Small intestine (tissue), 7 donors: ENCODE measurements at regions not wholly inside any gene's neighbourhood (a gene's known extent, or its start where the extent isn't known, plus 50 kb on each side); places are given as distances from the start of the nearest gene placed in this dataset.

Source experiments
- DNase-seq, 2 donors: peaks; one replicate each; pipeline versions ENCODE4 v3.0.0 to v3.0.0-alpha.2; 2013
- FAIRE-seq: peaks from 2 replicates; lab custom pipeline; 2012; peaks lifted over from hg19 to GRCh38; lab: Jason Lieb, UNC
- H3K27ac ChIP-seq, 3 donors: one replicate each; pipeline ENCODE4 v1.5.1; 2013; ENCODE audit warnings: low read length in 2 of 3, mild to moderate bottlenecking in 2 of 3, control low read depth in 1 of 3, inconsistent platforms in 1 of 3, low read depth in 1 of 3, moderate library complexity in 1 of 3
- H3K27me3 ChIP-seq, 3 donors: one replicate each; pipeline ENCODE4 v1.6.1; 2013; ENCODE audit warnings: low read length in 3 of 3, inconsistent platforms in 1 of 3; ENCODE audit not compliant: control insufficient read depth in 3 of 3, insufficient read depth in 3 of 3
- H3K36me3 ChIP-seq, 3 donors: one replicate each; pipeline ENCODE4 v1.6.1; 2013; ENCODE audit warnings: low read length in 3 of 3, inconsistent platforms in 1 of 3, low read depth in 1 of 3, mild to moderate bottlenecking in 1 of 3, moderate library complexity in 1 of 3; ENCODE audit not compliant: control insufficient read depth in 3 of 3, insufficient read depth in 2 of 3
- H3K4me1 ChIP-seq, 3 donors: one replicate each; pipeline ENCODE4 v1.6.1; 2013; ENCODE audit warnings: low read length in 2 of 3, inconsistent platforms in 1 of 3, low read depth in 1 of 3, mild to moderate bottlenecking in 1 of 3, moderate library complexity in 1 of 3; ENCODE audit not compliant: control insufficient read depth in 3 of 3, insufficient read depth in 2 of 3
- H3K4me3 ChIP-seq, 3 donors: one replicate each; pipeline ENCODE4 v1.5.1; 2013; ENCODE audit warnings: low read length in 3 of 3, control low read depth in 1 of 3, inconsistent platforms in 1 of 3, low read depth in 1 of 3, mild to moderate bottlenecking in 1 of 3, moderate library complexity in 1 of 3
- H3K9me3 ChIP-seq, 2 donors: one replicate each; pipeline ENCODE4 v1.6.1; 2013; ENCODE audit warnings: low read depth in 1 of 2, low read length in 1 of 2; ENCODE audit not compliant: control insufficient read depth in 2 of 2, insufficient read depth in 1 of 2
- WGBS, 3 donors: extraction: QIAGEN DNeasy Blood & Tissue Kit; methylation state at CpG; one replicate each; pipeline ENCODE4 v1.1.7; 2013; 5-methylcytosine and 5-hydroxymethylcytosine counted together
- donor health status: healthy with polysubstance abuse.
- donor health status: control.
- donor health status: control.
- donor health status: Bipolar disorder and iron deficiency.
- donor health status: healthy.

DNA sequence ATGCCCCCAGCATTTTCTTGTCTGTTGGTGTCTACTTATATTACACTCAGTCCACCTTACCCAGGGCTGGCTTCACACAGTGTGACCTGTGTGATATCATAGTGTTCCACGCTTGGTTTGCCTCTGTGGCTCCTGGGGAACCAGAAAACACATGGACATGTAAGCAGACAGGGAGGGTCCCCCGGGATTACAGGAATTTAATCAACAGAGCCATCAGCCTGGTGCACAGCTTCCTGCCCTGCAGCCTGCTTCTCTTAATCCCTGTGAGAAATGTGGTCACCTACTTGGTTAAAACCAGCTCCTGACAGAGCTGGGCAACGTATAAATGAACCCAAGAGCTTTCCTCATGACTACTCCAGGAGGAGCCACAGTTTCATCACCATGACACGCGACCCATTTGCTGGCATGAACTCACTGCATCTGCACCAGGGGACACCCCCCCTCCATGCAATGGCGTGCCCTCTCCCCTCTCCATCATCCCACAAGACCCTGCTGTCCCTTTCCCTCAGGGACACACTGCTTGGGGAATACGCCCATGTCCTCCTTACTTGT, 152.1 kb downstream of the UQCRFS1 start:
- H3K27ac ChIP-seq = no peak overlapping the region
- no peaks in the 10 kb centered on the region for H3K36me3 ChIP-seq
- H3K9me3 ChIP-seq = no peaks in the 10 kb centered on the region
- DNase-seq = no peak
- no peak for FAIRE-seq
- 60 to 67% (median 65%) methylated on average over 7 of the region's 7 CpGs for WGBS, 3 donors
- H3K27me3 ChIP-seq = no peaks in the 10 kb centered on the region
- H3K4me3 ChIP-seq = no peak overlapping the region
- no peaks in the 10 kb centered on the region for H3K4me1 ChIP-seq

DNA sequence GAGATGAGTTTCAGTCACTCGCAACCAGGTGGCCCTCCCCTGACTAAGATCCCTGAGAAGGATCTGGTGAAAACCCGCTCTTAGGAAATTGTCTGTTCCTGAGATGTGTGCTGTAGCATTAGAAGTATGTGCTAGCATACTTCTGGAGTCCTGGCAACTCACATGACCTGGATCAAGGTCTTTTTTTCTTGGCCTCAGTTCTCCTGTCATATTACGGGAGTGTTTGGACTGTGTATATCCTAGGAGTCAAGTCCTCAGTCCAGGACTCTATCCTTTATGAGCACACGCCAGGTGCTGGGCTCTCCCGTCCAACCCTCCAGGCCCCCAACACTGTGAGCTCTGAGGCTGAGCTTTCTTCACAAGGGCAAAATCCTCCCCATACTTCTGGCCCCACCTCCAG, 156.4 kb downstream of the UQCRFS1 start:
- Histone ChIP-seq H3K36me3 (no peaks in the 10 kb centered on the region), H3K4me1 (no peaks in the 10 kb centered on the region), H3K4me3 (no peak overlapping the region), H3K27me3 (no peaks in the 10 kb centered on the region), H3K9me3 (no peaks in the 10 kb centered on the region), H3K27ac (no peak overlapping the region)
- FAIRE-seq = no peak
- no peak for DNase-seq
- 77 to 88% (median 85%) methylated on average over 5 of the region's 5 CpGs for WGBS, 3 donors

DNA sequence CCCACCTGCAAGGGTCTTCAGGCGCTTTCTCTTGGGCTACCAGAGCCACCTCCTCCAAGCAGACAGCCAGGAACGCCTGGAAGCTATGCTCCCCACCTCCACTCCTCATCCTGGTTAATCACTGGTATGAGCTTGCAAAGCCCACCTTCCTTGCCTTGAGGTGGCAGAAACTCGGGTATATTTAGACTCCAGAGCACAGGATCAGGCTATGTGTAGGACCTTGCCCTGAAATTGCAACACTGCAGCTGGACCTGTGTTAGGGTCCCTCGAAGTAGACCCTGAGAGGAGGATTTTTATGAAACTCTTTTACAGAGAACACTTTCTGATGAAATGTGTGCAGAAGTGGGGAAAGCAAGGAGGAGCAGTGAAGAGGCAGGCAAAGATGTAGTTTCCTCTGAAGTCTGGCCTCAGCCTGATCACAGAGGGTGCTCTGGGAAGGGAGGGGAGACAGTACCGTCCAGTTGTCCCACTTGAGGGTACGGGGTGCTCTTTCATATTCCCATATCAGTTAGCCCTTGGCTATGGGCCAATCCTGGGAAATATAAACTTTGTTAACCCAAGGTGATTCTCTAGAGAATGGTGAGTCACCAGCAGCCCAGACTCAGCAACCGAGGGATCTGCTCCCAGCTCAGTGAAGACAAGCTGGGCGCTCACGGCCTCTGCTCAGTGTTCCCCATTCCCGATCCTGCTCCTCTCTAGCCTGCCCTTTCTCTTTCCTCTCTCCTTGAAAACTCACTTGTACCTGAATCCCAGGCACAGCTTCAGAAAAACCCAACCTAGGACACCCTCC, 157.9 kb downstream of the UQCRFS1 start:
- FAIRE-seq (no peak), DNase-seq (no peak)
- Histone ChIP-seq H3K9me3 (no peaks in the 10 kb centered on the region), H3K4me1 (no peaks in the 10 kb centered on the region), H3K27ac (no peak overlapping the region), H3K4me3 (no peak overlapping the region), H3K36me3 (no peaks in the 10 kb centered on the region), H3K27me3 (no peaks in the 10 kb centered on the region)
- WGBS, 3 donors = 41 to 66% (median 51%) methylated on average over 10 of the region's 10 CpGs

DNA sequence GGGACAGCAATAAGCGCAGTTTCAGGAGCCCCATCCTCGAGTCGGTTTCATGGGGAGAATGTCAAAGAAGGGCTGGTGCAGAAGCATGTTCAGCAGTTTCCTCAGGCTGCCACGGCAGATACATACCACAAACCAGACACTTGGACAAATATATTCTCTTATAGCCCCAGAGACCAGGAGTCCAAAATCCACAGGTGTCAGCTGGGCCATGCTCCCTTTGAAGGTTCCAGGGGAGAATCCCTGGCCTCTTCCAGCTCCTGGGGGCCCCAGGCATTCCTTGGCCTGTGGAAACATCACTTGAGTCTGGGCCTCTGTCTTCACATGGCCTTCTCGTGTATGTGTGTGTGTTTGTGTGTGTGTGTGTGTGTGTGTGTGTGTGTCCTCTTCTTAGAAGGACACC, 164.1 kb downstream of the UQCRFS1 start:
- no peaks in the 10 kb centered on the region for H3K9me3 ChIP-seq
- no peak for FAIRE-seq

DNA sequence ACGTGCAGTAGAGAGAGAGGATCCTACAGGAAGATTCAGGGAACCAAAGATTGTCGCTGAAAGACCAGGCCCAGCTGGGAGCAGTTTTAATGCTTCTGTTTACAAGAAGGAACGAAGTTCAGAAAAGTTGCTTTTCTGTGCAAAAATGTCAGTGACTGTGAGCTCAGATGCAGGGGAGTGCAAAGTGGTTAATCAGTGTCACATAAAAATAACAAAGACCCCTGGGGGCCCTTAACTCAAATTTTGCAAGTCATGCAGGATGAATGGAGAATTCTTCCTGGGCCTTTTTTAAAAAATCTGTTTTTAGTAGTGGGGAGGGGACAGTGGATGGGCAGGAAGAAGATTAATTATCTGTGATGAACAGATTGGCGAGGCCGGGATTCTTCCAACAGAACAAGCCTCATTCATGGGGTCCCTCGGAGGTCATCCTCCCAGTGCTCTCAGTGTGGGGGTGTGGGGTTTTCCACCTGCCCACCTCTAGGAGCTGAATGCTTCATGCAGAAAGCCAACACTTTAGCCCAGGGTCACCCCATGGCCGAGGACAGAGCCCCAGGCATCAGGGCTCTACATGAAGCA, 167.2 kb downstream of the UQCRFS1 start:
- DNase-seq (no peak), FAIRE-seq (no peak)
- H3K27ac ChIP-seq = no peak overlapping the region
- no peaks in the 10 kb centered on the region for H3K9me3 ChIP-seq
- H3K36me3 ChIP-seq = no peaks in the 10 kb centered on the region
- no peaks in the 10 kb centered on the region for H3K27me3 ChIP-seq
- WGBS, 3 donors = 47 to 66% (median 66%) methylated on average over 7 of the region's 7 CpGs
- H3K4me1 ChIP-seq = no peaks in the 10 kb centered on the region
- H3K4me3 ChIP-seq = no peak overlapping the region

More for the DNA sequence above, 164.1 kb downstream of the UQCRFS1 start:
- Histone ChIP-seq H3K4me1 (no peaks in the 10 kb centered on the region), H3K4me3 (no peak overlapping the region), H3K36me3 (no peaks in the 10 kb centered on the region), H3K27me3 (no peaks in the 10 kb centered on the region), H3K27ac (no peak overlapping the region)
- 68 to 79% (median 76%) methylated on average over 5 of the region's 5 CpGs for WGBS, 3 donors
- DNase-seq = no peak

DNA sequence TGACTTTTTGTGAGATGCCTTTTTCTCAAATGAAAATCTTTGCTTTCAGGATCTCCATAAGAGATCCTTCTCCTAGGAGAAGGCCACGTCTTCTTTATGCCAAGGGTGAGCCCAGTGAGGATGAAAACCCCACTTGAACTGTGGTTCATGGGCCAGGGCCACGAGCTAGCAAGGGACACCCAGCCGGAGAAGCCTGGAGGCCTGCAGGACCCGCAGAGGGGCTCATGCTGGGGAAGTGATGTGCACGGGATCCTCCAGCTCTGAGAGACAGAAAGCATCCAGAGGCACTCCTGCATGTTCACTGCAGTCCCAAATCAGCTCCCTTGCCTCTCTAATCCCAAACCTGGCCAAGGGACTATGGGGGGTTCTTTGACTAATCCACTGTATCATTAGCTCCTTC, 168.9 kb downstream of the UQCRFS1 start:
- H3K36me3 ChIP-seq = no peaks in the 10 kb centered on the region
- no peak overlapping the region for H3K4me3 ChIP-seq
- H3K27me3 ChIP-seq = no peaks in the 10 kb centered on the region
- DNase-seq (no peak), FAIRE-seq (no peak)
- no peaks in the 10 kb centered on the region for H3K9me3 ChIP-seq
- H3K4me1 ChIP-seq = no peaks in the 10 kb centered on the region
- no peak overlapping the region for H3K27ac ChIP-seq
- WGBS, 3 donors = 75 to 83% (median 82%) methylated on average over 5 of the region's 5 CpGs

DNA sequence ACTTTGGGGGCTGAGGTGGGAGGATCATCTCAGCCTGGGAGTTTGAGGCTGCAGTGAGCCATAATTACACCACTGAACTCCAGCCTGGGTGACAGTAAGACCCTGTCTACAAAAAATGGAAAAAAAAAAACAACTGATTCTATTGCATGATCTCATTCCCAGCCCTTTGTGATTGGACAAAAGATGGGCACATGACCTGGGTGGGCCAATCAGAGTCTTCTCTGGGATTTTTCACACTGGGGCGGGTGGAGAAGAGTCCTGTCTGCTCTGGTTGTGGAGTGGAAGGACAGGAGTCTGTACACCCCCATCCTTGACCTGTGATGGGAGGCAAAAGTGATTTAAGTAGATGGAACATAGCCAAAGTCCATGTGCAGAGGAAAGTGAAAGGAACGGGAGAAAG, 170.5 kb downstream of the UQCRFS1 start:
- 80 to 83% (median 82%) methylated on average over 2 of the region's 2 CpGs for WGBS, 3 donors
- H3K36me3 ChIP-seq = no peaks in the 10 kb centered on the region
- no peak for FAIRE-seq
- H3K4me1 ChIP-seq = no peaks in the 10 kb centered on the region
- DNase-seq = no peak
- no peak overlapping the region for H3K4me3 ChIP-seq
- no peaks in the 10 kb centered on the region for H3K27me3 ChIP-seq
- H3K27ac ChIP-seq = no peak overlapping the region
- no peaks in the 10 kb centered on the region for H3K9me3 ChIP-seq

DNA sequence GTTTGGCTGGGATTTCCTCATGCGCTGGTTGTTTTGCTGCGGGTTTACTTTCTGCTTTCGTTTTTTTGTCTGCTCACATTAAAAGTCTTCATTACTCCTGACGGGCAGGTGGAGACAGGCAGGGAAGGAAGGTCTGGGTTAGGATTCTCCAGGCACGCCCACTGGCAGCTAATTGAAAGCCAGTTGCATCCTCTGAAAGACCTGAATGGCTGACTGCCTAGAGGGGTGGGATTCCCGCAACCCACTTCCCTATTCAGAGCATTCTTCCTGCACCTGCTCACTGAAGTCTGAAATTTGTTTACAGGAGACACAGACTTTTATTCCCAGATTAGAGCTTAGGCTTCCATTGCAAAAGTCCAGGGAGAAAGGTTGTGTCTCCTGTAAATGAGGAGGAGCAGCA, 172.0 kb downstream of the UQCRFS1 start:
- FAIRE-seq = no peak
- Histone ChIP-seq H3K27me3 (no peaks in the 10 kb centered on the region), H3K27ac (no peak overlapping the region), H3K9me3 (no peaks in the 10 kb centered on the region), H3K4me3 (no peak overlapping the region), H3K36me3 (no peaks in the 10 kb centered on the region), H3K4me1 (no peaks in the 10 kb centered on the region)
- no peak for DNase-seq
- 21 to 55% (median 32%) methylated on average over 6 of the region's 6 CpGs for WGBS, 3 donors
